Hypothalamus (tissue), 51 donors: ENCODE measurements at regions not wholly inside any gene's neighbourhood (a gene's known extent, or its start where the extent isn't known, plus 50 kb on each side); places are given as distances from the start of the nearest gene placed in this dataset.
"Not testable (repeated sequence)": the region's sequence is repeated elsewhere in the genome, so short reads cannot be mapped to it uniquely, and the experiment has no call there.

ENCODE experiments used
- DNase-seq, 51 donors: peaks; one replicate each; lab custom pipeline; 2025; lab: John Stamatoyannopoulos, UW

DNA sequence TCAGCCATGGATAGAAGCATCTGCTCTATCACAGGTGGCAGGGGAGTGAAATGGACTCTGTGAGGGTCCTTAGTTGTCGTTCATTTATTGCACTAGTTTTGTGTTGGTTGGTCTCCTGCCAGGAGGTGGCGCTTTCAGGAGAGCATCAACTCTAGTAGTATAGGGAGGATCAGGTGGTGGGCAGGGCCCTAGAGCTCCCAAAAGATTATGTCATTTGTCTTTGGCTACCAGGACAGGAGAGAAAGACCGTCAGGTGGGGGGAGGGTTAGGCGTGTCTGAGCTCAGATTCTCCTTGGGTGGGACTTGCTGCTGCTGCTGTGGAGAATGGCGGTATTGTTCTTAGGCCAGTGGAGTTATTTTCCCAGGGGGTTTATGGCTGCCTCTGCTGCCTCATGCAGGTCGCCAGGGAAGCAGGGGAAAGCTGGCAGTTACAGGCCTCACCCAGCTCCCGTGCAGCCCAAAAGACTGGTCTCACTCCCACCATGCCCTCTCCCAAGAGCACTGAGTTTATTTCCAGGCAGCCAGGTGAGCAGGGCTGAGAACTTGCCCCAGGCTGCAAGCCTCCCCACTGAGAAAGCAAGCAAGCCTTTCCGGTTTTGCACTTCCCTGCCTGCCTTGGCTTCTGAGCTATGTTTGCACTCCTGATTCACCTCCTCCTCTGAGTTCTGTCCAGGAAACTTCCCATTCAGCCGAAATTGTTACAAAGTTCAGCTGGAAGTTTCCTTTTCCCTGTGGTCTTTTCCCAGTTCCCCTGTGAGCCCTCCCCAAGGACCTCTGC lies 317.3 kb downstream of the TAF11L14 start:
- DNase-seq, result no peak

GRCh38 chr5:17952231-17952630 lies 318.0 kb downstream of the TAF11L14 start:
- no peak for DNase-seq

DNA sequence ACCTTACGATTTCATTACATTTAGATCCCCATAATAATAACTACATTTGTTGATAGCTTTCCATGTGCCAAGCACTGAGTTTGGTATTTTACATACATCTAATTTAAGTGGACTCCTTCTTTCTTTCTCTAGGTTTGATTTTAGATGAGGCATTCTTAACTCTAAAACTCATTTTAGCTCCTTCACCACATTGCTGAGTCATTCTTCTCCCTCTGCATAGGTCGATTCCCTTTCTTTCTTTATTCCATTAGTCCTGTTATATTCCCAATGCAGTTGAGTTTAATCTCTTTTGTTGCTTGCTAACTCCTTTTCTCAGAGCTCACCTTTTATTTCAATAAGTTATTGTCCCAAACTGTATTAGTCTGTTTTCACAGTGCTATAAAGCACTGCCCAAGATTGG lies 329.8 kb downstream of the TAF11L14 start:
- no peak for DNase-seq

DNA sequence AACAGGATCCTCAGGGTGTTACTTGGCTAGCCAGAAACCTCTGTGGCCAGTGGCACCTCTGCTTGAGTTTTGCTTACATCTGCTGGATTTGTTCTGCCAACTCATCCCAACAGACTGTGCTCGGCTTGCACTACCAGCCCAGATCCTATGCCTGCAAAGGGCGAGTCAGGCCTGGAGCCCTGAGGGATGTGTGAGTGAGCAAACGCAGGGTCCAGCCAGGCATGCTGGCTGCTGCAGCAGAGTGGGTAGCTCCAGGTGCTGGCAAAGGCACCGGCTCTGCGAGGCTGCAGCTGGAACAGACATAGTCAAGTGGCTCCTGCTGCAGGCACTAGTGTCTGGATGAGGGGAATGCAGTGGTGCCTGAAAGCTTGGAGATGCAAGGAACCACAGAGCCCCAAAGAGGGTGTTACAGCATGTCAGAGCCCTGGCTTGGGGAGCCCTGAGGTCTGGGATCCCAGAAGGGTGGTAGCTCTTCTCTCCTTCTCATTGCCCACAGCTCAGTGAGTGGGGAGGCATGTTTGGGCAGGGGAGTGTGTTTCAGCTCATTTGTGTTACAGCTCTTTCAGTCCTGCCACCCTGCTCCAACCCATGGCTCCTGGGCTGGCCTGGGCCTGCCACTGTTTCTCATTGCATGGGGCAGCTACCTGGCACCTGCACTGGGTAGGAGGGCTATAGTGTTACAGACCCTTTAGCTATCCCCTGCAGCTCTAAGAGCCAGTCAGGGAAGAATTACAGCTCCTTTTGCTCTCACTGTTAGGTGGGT lies 332.6 kb downstream of the TAF11L14 start:
- no peak for DNase-seq

GRCh38 chr5:17976404-17976803 lies 342.1 kb downstream of the TAF11L14 start:
- DNase-seq, result no peak

- no peak for DNase-seq
Observed at GRCh38 chr5:17978954-17979353, 344.7 kb downstream of the TAF11L14 start.

DNA sequence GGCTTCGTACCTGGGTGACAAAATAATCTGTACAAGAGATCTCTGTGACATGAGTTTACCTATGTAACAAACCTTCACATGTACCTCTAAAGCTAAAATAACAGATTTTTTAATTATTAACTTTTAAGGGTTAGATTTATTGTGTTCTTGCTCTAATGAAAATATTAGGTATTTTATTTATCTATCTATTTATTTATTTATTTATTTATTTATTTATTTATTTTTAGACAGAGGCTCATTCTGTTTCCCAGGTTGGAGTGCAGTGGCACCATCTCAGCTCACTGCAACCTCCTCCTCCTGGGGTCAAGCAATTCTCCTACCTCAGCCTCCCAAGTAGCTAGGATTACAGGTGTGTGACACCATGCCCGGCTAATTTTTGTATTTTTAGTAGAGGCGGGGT lies 348.4 kb downstream of the TAF11L14 start:
- DNase-seq, result not testable (repeated sequence)

GRCh38 chr5:17989036-17989435 lies 354.8 kb downstream of the TAF11L14 start:
- DNase-seq, result no peak

DNA sequence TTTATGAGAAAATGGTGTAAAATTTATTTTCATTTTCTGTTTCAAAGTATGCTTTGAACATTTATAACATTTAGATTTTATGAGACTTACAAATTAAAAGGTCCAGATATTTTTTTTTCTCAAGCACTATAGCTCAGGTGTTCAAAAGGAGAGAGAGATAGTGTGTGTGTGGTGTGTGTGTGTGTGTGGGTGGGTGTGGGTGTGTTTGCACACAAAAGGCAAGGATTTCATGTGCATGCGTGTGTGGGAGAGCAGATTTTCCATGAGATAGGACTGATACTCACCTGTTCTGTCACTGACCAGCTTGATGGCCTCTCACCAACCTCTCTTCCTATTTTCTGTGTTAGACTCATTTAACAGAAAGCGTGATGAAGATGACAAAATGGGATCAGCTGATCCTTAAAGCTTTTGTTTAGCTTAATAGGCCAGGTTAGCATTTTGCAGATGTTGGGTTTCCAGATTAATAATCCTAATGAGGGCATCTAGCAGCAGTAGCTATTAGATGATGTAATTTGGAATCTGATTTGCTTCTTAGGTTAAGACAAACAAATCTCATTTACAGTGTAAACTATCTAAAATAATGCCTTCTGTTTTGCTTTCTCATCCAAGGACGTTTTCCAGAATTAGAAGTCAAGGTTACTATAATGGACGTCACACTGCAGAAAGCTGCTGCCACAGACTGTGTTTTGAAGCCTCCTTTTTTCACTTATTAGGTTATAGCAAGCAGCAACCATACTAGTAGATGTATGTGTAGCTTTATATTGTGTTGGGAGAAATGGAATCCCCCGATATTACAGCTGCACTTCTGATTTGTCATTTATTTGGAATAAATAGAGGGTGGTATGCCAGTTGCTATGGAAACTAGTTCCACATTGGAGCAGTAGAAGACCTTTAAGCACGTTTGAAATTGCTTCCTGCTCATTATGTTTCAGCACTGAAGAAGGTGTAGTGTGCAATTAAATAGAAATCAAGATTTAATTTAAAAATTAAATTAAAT lies 355.6 kb downstream of the TAF11L14 start:
- DNase-seq, result peak in 1 of 51 donors; percentile 34

DNA sequence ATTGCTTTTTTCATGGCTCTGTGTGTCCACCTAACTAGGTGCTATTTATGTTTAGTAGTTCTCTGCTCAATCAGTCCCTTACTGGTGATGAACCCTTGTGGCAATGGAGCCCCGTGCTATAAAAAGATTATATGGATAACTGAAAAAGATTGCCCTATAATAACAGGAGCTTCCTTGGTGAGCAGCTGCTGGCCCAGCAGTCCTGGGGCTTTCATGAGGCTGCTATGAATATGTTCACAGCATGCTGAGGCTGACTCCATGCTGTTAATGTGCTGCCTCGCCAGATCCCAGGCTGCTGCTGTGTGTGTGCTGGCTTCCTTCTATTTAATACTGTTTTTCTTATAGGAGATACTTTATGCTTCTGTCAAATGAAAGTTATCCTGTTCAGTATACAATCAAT lies 357.5 kb downstream of the TAF11L14 start:
- DNase-seq, result peak in 1 of 51 donors; percentile 1

DNA sequence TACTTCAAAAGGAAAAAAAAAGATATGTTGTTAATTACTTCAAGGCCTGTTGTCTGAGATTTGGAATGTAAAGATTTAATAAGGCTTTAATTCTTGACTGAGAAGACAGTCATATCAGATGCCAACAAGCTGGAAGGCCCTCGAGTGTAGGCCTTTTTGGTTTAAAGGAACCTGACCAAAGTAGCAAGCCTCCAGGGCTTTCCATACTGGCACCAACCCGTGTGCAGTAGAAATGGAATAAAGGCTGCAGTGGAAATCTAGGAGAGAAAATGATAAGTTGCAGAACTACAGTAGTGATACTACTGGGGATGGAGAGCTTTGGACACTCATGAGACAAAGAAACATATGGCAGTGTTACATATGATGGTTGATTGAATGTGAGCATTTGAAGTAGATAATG lies 358.0 kb downstream of the TAF11L14 start:
- DNase-seq, result no peak

- no peak for DNase-seq
Observed at GRCh38 chr5:17995997-17996396, 361.7 kb downstream of the TAF11L14 start.

DNA sequence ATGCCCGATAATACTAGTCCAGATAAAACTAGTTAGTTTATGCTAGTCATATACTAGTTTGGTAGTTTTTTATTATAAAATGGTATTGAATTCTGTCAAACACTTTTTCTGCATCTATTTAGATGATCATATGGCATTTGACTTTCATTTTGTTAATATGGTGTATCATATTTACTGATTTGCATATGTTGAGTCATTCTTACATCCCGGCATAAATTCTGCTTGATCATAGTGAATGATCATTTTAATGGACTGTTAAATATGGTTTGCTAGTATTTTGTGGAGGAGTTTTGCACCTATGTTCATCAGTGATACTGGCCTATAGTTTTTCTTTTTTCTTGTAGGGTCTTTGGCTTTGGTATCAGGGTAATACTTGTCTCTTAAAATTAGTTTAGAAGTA lies 365.6 kb downstream of the TAF11L14 start:
- no peak for DNase-seq

DNA sequence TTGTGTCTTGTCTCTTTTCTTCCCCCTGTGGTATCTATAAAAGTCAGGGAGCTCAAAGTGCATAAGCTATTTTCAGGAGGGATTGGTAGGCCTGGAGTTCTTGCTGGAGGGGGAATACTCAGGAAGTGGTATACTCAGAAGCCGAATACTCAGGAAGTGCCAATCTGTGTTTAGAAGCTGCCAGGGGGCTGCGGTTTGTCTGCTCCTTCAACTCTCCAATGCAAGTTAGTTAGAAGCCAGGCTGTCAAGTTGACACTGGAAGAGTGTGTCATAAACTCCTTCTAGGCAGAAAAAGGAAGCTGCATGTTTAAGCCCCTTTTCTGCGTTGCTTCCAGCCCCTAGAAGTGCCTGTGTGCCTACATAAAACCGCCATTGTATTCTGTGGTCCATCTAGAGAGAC lies 366.5 kb downstream of the TAF11L14 start:
- DNase-seq, result no peak

GRCh38 chr5:18003312-18003711 lies 369.1 kb downstream of the TAF11L14 start:
- no peak for DNase-seq

- DNase-seq, result no peak
Observed at GRCh38 chr5:18003784-18004183, 369.5 kb downstream of the TAF11L14 start.

DNA sequence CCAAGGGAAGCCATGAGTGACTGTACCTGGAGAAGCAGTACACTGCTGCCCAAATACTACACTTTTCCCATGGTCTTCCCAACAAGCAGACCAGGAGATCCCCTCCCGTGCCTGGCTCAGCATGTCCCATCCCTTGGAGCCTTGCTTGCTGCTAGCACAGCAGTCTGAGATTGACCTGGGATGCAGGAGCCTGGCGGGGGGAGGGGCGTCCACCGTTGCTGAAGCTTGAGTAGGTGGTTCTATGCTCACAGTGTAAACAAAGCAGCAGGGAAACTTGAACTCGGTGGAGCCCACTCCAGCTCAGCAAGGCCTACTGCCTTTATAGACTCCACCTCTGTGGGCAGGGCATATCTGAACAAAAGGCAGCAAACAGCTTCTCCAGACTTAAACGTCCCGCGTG lies 372.0 kb downstream of the TAF11L14 start:
- DNase-seq, result not testable (repeated sequence)

- no peak for DNase-seq
Observed at GRCh38 chr5:18008940-18009339, 374.7 kb downstream of the TAF11L14 start.

DNA sequence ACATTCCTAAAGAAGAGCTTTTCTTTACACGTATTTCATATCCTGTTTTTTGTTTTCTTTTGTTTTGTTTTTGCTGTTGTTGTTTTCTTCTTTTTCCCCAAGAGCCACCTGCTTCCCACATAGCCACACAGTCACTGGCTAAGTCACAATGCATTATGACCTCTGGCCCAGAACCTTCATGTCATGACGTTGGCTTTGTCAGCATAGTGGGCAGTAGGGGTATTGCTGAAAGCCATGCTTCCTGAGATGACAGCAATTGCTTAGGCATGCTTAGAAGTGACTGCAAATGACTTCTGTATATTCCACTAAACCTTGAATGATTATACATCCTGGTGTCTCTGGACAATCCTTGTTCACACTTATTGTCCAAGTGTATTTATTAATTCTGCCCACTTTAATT lies 375.8 kb downstream of the TAF11L14 start:
- DNase-seq, result no peak

DNA sequence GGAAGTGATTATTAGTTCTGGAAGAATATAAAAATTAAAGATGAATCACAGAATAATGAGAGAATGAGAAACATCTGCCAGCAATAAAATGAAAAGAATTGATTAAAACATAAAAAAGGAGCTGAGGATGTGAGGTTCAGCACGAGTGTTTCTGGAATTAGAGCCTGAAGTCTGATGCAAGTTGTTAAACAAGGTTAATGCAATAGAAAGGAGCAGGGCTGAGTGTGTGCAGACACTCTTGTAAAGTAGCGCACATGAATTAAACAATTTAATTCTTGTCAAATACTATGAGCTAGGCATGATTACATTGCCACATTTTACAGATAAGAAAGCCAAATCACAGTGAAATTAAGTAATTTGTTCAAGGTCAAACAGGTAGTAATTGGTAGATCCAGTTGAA lies 384.2 kb downstream of the TAF11L14 start:
- DNase-seq, result no peak

- no peak for DNase-seq
Observed at GRCh38 chr5:18023275-18023674, 389.0 kb downstream of the TAF11L14 start.
